Gastrocnemius medialis (tissue), 4 donors: ENCODE measurements at regions not wholly inside any gene's neighbourhood (a gene's known extent, or its start where the extent isn't known, plus 50 kb on each side); places are given as distances from the start of the nearest gene placed in this dataset.

Experiments used
- ATAC-seq, 2 donors: fragments of 150-250 bp; one replicate each; pipeline ENCODE4 v1.9.1; 2016
- DNase-seq, 2 donors: peaks; one replicate each; pipeline ENCODE4 v3.0.0-alpha.2; 2019
- H3K27ac ChIP-seq, 4 donors: fragments of 200-600 bp; sonication (generic); 1 replicate in 1 of 4; 2 replicates in 3 of 4; pipeline ENCODE4 v1.5.1; 2016 to 2018; ENCODE audit warnings: mild to moderate bottlenecking in 2 of 4, moderate library complexity in 1 of 4
- H3K27me3 ChIP-seq, 3 donors: fragments of 200-600 bp; sonication (generic) in 2 of 3; 1 replicate in 1 of 3; 2 replicates in 2 of 3; pipeline versions ENCODE4 v1.5.1 to v1.6.0; 2016 to 2019; ENCODE audit warnings: mild to moderate bottlenecking in 1 of 3, moderate library complexity in 1 of 3
- H3K36me3 ChIP-seq, 2 donors: fragments of 200-600 bp; sonication (generic) in 1 of 2; one replicate each; pipeline ENCODE4 v1.5.1; 2017 to 2018
- H3K4me1 ChIP-seq, 2 donors: fragments of 200-600 bp; sonication (generic) in 1 of 2; one replicate each; pipeline ENCODE4 v1.5.1; 2016 to 2017; ENCODE audit warnings: mild to moderate bottlenecking in 2 of 2
- H3K4me3 ChIP-seq, 4 donors: fragments of 200-600 bp; sonication (generic) in 3 of 4; 1 replicate in 1 of 4; 2 replicates in 3 of 4; pipeline ENCODE4 v1.5.1; 2016 to 2019; ENCODE audit warnings: mild to moderate bottlenecking in 2 of 4
- H3K9me3 ChIP-seq, 3 donors: fragments of 200-600 bp; sonication (generic) in 2 of 3; 1 replicate in 1 of 3; 2 replicates in 2 of 3; pipeline ENCODE4 v1.5.1; 2016 to 2019
- CTCF ChIP-seq, 5 experiments: fragments of 450-650 bp in 3 of 5; fragments of 200-600 bp in 2 of 5; sonication (generic) in 2 of 5; IDR thresholded peaks in 4 of 5; conservative IDR thresholded peaks in 1 of 5; 1 replicate in 4 of 5; 2 replicates in 1 of 5; pipeline ENCODE4 v1.5.1; 2016 to 2019; ENCODE audit warnings: antibody characterized with exemption in 5 of 5, mild to moderate bottlenecking in 3 of 5, moderate library complexity in 3 of 5
- POLR2A ChIP-seq, 2 donors: fragments of 450-650 bp; IDR thresholded peaks; one replicate each; pipeline ENCODE4 v1.6.1; 2017; ENCODE audit warnings: antibody characterized with exemption in 2 of 2, mild to moderate bottlenecking in 2 of 2, moderate library complexity in 2 of 2
- in situ Hi-C, 4 donors: fragments of 200-750 bp; cut with MboI; loops; one replicate each; pipeline versions ENCODE4 v1.15.0 to v1.8.0; 2017; ENCODE audit warnings: low sequenced_read_pairs in 4 of 4
- intact Hi-C: fragments of 100-400 bp; cut with DNase I; formaldehyde crosslinking; loops from one replicate; pipeline ENCODE4 v1.15.1; 2023; ENCODE audit warnings: low total_unique reads

- H3K36me3 ChIP-seq: no peaks in the 10 kb centered on the region
- TF ChIP-seq POLR2A (IDR thresholded peaks at IDR 0.05): no peak
- peaks cover 34 to 40% of the 10 kb centered on the region in 2 donors for H3K4me1 ChIP-seq
- H3K27ac ChIP-seq: peak overlapping the region in 1 of 4 donors; percentile 35
- H3K4me3 ChIP-seq: no peak overlapping the region
- intact Hi-C loops: no loop called here
- no peaks in the 10 kb centered on the region for H3K27me3 ChIP-seq
- no peaks in the 10 kb centered on the region for H3K9me3 ChIP-seq
- no peak for DNase-seq
- in situ Hi-C loops: loop anchor here in 1 of 4 donors (10.0 kb wide), 1 partner anchor 178 kb away; no protein-coding TSS in a partner anchor
- ATAC-seq: peak; percentile 19 to 28
Observed at GRCh38 chr12:67456431-67456901, 187.3 kb downstream of the CAND1 start.

- Histone ChIP-seq H3K4me1 (peaks cover 38 to 45% of the 10 kb centered on the region in 2 donors), H3K27me3 (no peaks in the 10 kb centered on the region), H3K27ac (peak overlapping the region in 3 of 4 donors; percentile 8 to 45 (median 35)), H3K9me3 (no peaks in the 10 kb centered on the region), H3K36me3 (no peaks in the 10 kb centered on the region), H3K4me3 (no peak overlapping the region)
- intact Hi-C loops (no loop called here), in situ Hi-C loops (loop anchor here in 1 of 4 donors (10.0 kb wide), 1 partner anchor 178 kb away; no protein-coding TSS in a partner anchor)
- no peak for TF ChIP-seq POLR2A (IDR thresholded peaks at IDR 0.05)
- no peak for TF ChIP-seq CTCF (IDR thresholded peaks at IDR 0.05 in 4 of 5, conservative IDR thresholded peaks at IDR 0.05 in 1 of 5)
- no peak for DNase-seq
- no peak for ATAC-seq
Observed at GRCh38 chr12:67457136-67457535, 188.0 kb downstream of the CAND1 start.

GRCh38 chr12:67457778-67458665 lies 188.9 kb downstream of the CAND1 start:
- Histone ChIP-seq H3K4me1 (peaks cover 46 to 50% of the 10 kb centered on the region in 2 donors), H3K9me3 (no peaks in the 10 kb centered on the region), H3K4me3 (no peak overlapping the region), H3K27me3 (no peaks in the 10 kb centered on the region), H3K36me3 (no peaks in the 10 kb centered on the region), H3K27ac (peak overlapping the region; percentile 8 to 45 (median 26))
- no peak for TF ChIP-seq POLR2A (IDR thresholded peaks at IDR 0.05)
- TF ChIP-seq CTCF (IDR thresholded peaks at IDR 0.05 in 4 of 5, conservative IDR thresholded peaks at IDR 0.05 in 1 of 5): peak in 2 of 5 experiments; percentile 13 to 34
- in situ Hi-C loops: loop anchor here in 1 of 4 donors (10.0 kb wide), 1 partner anchor 177 kb away; no protein-coding TSS in a partner anchor
- intact Hi-C loops: no loop called here
- ATAC-seq (peak in 1 of 2 donors; percentile 35), DNase-seq (no peak)

- peaks cover 50 to 52% of the 10 kb centered on the region in 2 donors for H3K4me1 ChIP-seq
- no peaks in the 10 kb centered on the region for H3K27me3 ChIP-seq
- intact Hi-C loops: no loop called here
- no peaks in the 10 kb centered on the region for H3K36me3 ChIP-seq
- no peaks in the 10 kb centered on the region for H3K9me3 ChIP-seq
- in situ Hi-C loops: loop anchor here in 1 of 4 donors (10.0 kb wide), 1 partner anchor 176 kb away; no protein-coding TSS in a partner anchor
- H3K4me3 ChIP-seq: no peak overlapping the region
- ATAC-seq (peak; percentile 66 to 73), DNase-seq (no peak)
- TF ChIP-seq CTCF (IDR thresholded peaks at IDR 0.05 in 4 of 5, conservative IDR thresholded peaks at IDR 0.05 in 1 of 5) (no peak), POLR2A (IDR thresholded peaks at IDR 0.05) (no peak)
- peak overlapping the region; percentile 4 to 61 (median 52) for H3K27ac ChIP-seq
Observed at GRCh38 chr12:67459173-67459572, 189.4 kb upstream of the DYRK2 start.

GRCh38 chr12:67459578-67459977 lies 189.0 kb upstream of the DYRK2 start:
- no peak overlapping the region for H3K4me3 ChIP-seq
- no peaks in the 10 kb centered on the region for H3K36me3 ChIP-seq
- peaks cover 50 to 52% of the 10 kb centered on the region in 2 donors for H3K4me1 ChIP-seq
- in situ Hi-C loops: loop anchor here in 1 of 4 donors (10.0 kb wide), 1 partner anchor 175 kb away; no protein-coding TSS in a partner anchor
- DNase-seq (no peak), ATAC-seq (peak; percentile 58 to 63)
- H3K9me3 ChIP-seq: no peaks in the 10 kb centered on the region
- no peaks in the 10 kb centered on the region for H3K27me3 ChIP-seq
- no peak for TF ChIP-seq CTCF (IDR thresholded peaks at IDR 0.05 in 4 of 5, conservative IDR thresholded peaks at IDR 0.05 in 1 of 5)
- TF ChIP-seq POLR2A (IDR thresholded peaks at IDR 0.05): no peak
- peak overlapping the region; percentile 4 to 61 (median 52) for H3K27ac ChIP-seq
- intact Hi-C loops: no loop called here
